PC-3 (cell line): ENCODE measurements at regions not wholly inside any gene's neighbourhood (a gene's known extent, or its start where the extent isn't known, plus 50 kb on each side); places are given as distances from the start of the nearest gene placed in this dataset.

Experiments used
- ATAC-seq: fragments of 200-7000 bp; cut with Tn5 transposase; 2 replicates; pipeline ENCODE4 v1.9.1; 2020; ENCODE audit warnings: mild to moderate bottlenecking, moderate library complexity
- BruUV-seq: library from RNA; stranded (reverse); fragments of 400-500 nt; replicated peaks from 2 replicates; lab custom pipeline; 2021; lab: Mats Ljungman, UMichigan
- CTCF ChIA-PET: fragments of 300-600 bp; sonication (Branson Sonifier 250); formaldehyde crosslinking; loops from one replicate; lab custom pipeline; 2022; ENCODE audit warnings: antibody characterized with exemption; lab: Charles Lee
- POLR2A ChIA-PET: fragments of 300-600 bp; sonication (Branson Sonifier 250); formaldehyde crosslinking; loops from one replicate; lab custom pipeline; 2022; ENCODE audit warnings: antibody characterized with exemption; ENCODE audit not compliant: unreplicated experiment; lab: Charles Lee
- DNase-seq: peaks from one replicate; pipeline ENCODE4 v3.0.0-alpha.2; 2015
- H2AFZ ChIP-seq: fragments of 300-600 bp; sonication (generic); 2 replicates; pipeline ENCODE4 v1.6.0; 2016; ENCODE audit warnings: antibody characterized with exemption, low read length
- H3F3A ChIP-seq: fragments of 300-600 bp; sonication (generic); one replicate; pipeline ENCODE4 v1.6.0; 2017; ENCODE audit warnings: antibody characterized with exemption, low read length, control low read depth, mild to moderate bottlenecking; ENCODE audit not compliant: unreplicated experiment
- H3K27ac ChIP-seq: fragments of 300-600 bp; sonication (generic); 2 replicates; pipeline ENCODE4 v1.5.1; 2016; ENCODE audit warnings: mild to moderate bottlenecking, low read length
- H3K27me3 ChIP-seq: fragments of 300-600 bp; sonication (generic); 2 replicates; pipeline ENCODE4 v1.6.1; 2016; ENCODE audit warnings: low read length, mixed read lengths
- H3K36me3 ChIP-seq: fragments of 300-600 bp; sonication (generic); 2 replicates; pipeline ENCODE4 v1.6.1; 2016; ENCODE audit warnings: low read depth, mixed run types, low read length, mixed read lengths
- H3K4me1 ChIP-seq: fragments of 300-600 bp; sonication (generic); 2 replicates; pipeline ENCODE4 v1.5.1; 2016; ENCODE audit warnings: low read length; ENCODE audit not compliant: insufficient read depth
- H3K4me2 ChIP-seq: fragments of 300-600 bp; sonication (generic); 2 replicates; pipeline ENCODE4 v1.6.0; 2016; ENCODE audit warnings: low read length
- H3K4me3 ChIP-seq: fragments of 300-600 bp; sonication (generic); 2 replicates; pipeline ENCODE4 v1.5.1; 2016; ENCODE audit warnings: mild to moderate bottlenecking, low read length, mixed read lengths
- H3K79me2 ChIP-seq: fragments of 300-600 bp; sonication (generic); 2 replicates; pipeline ENCODE4 v1.6.1; 2017; ENCODE audit warnings: low read length, mixed read lengths
- H3K9ac ChIP-seq: fragments of 300-600 bp; sonication (generic); 2 replicates; pipeline ENCODE4 v1.6.0; 2016; ENCODE audit warnings: mild to moderate bottlenecking, low read length
- H3K9me2 ChIP-seq: fragments of 300-600 bp; sonication (generic); replicated peaks from 2 replicates; pipeline ENCODE4 v1.6.1; 2016; ENCODE audit warnings: mixed run types, low read length, mixed read lengths
- H3K9me3 ChIP-seq: fragments of 300-600 bp; sonication (generic); 2 replicates; pipeline ENCODE4 v1.6.1; 2016; ENCODE audit warnings: low read length, mixed read lengths
- H4K20me1 ChIP-seq: fragments of 300-600 bp; sonication (generic); 2 replicates; pipeline ENCODE4 v1.6.1; 2016; ENCODE audit warnings: low read length, mixed read lengths
- EZH2 ChIP-seq: fragments of 300-600 bp; sonication (generic); IDR thresholded peaks from one replicate; pipeline ENCODE4 v1.6.1; 2017; ENCODE audit warnings: antibody characterized with exemption, mild to moderate bottlenecking, low read length; ENCODE audit not compliant: unreplicated experiment
- EZH2phosphoT487 ChIP-seq: fragments of 300-600 bp; sonication (generic); IDR thresholded peaks from 2 replicates; pipeline ENCODE4 v1.6.1; 2018; ENCODE audit warnings: mild to moderate bottlenecking, antibody characterized with exemption, low read length, borderline replicate concordance
- intact Hi-C: fragments of 100-400 bp; cut with micrococcal nuclease; formaldehyde crosslinking; loops from 2 replicates; pipeline ENCODE4 v1.9.0; 2023
- TF ChIP-seq, protein P1 (sequence below): fragments of 300-600 bp; sonication (generic); conservative IDR thresholded peaks from 2 replicates; pipeline ENCODE4 v1.5.1; 2017; ENCODE audit warnings: antibody characterized with exemption, low read depth, mild to moderate bottlenecking, low read length

DNA sequence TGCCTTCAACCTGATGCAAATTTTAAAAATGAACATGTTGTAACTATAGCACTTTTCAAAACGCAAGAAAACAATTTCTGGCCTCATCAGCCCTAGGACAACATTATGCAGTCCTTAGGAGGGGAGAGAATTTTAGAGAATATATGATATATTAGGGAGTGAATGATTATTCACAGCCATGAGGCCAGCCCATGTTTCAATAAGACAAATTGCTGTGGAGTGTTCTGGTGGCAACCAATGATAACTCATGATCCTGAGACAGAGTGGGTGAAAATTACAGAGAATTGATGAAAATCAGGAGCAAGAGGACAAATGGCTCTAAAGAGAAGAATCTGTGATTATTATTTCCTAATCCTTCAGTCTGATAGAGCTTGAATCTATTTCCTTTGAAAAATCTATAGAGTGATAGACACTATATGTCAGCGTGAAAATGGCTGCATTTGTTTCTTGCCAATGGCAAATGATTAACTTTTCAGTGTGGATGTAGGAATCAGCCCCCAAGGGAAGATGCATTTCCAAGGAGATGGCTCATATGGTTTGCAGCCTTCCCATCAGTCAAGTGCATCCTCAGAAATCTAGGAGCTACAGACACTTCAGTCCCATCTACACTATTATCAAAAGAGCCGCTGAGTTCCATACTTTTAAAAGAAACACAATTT, 761.0 kb upstream of the ARRDC4 start:
- H3K27me3 ChIP-seq = no peaks in the 10 kb centered on the region
- TF ChIP-seq, protein P1, sequence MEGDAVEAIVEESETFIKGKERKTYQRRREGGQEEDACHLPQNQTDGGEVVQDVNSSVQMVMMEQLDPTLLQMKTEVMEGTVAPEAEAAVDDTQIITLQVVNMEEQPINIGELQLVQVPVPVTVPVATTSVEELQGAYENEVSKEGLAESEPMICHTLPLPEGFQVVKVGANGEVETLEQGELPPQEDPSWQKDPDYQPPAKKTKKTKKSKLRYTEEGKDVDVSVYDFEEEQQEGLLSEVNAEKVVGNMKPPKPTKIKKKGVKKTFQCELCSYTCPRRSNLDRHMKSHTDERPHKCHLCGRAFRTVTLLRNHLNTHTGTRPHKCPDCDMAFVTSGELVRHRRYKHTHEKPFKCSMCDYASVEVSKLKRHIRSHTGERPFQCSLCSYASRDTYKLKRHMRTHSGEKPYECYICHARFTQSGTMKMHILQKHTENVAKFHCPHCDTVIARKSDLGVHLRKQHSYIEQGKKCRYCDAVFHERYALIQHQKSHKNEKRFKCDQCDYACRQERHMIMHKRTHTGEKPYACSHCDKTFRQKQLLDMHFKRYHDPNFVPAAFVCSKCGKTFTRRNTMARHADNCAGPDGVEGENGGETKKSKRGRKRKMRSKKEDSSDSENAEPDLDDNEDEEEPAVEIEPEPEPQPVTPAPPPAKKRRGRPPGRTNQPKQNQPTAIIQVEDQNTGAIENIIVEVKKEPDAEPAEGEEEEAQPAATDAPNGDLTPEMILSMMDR = no peak
- TF ChIP-seq EZH2 = no peak
- TF ChIP-seq EZH2phosphoT487 = no peak
- H3K27ac ChIP-seq = no peak overlapping the region
- BruUV-seq = no TSS peak
- H2AFZ ChIP-seq = no peak overlapping the region
- DNase-seq (no peak), ATAC-seq (no peak)
- H3K79me2 ChIP-seq = no peaks in the 10 kb centered on the region
- no peaks in the 10 kb centered on the region for H3K9me3 ChIP-seq
- ChIA-PET POLR2A (no interaction called here), CTCF (no interaction called here)
- no peaks in the 10 kb centered on the region for H3F3A ChIP-seq
- intact Hi-C loops = no loop called here
- H3K4me2 ChIP-seq = no peak overlapping the region
- H3K36me3 ChIP-seq = no peaks in the 10 kb centered on the region
- H4K20me1 ChIP-seq = no peaks in the 10 kb centered on the region
- no peak overlapping the region for H3K9ac ChIP-seq
- no peaks in the 10 kb centered on the region for H3K4me1 ChIP-seq
- no peak overlapping the region for H3K4me3 ChIP-seq
- H3K9me2 ChIP-seq = no peaks in the 10 kb centered on the region

DNA sequence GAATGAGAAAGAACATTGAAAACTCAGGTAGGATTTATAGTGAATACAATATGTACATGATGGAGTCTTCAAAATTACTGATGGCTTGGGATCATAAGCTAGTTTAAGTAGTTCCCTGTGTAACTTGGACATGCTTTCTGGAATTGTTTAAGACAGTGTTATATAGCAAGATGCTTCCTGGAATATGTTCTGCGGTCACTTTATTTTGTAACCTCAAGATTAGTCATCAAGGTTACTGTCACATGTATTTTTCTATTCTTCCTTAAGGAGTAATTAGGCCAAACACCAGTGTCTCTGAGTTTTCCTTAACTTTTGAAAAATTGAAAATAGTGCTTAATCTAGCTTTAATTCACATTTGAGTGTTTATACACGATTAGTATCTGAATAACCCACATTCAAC, 760.3 kb upstream of the ARRDC4 start:
- no peaks in the 10 kb centered on the region for H3K9me3 ChIP-seq
- CTCF ChIA-PET = no interaction called here

DNA sequence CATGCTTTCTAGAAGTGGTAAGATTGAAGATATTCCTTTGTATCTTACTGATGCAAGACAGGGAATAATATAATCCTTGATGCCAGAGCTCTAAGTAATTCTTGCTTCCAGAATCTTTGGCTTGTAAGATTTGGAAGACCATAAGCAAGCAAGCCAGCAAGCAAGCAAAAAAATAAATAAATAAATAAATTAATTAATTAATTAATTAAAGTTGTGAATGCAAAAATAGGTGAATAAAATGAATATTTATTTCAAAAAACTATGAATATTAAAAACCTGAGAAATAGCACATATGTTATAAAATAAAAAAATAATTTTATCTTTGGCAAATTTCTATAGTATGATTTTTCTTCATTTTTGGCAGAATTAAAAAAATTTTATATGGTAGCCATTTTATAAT, 750.2 kb upstream of the ARRDC4 start:
- TF ChIP-seq, protein P1 = no peak
- TF ChIP-seq EZH2 (no peak), EZH2phosphoT487 (no peak)
- H3K9me3 ChIP-seq = no peaks in the 10 kb centered on the region
- no peak overlapping the region for H3K27ac ChIP-seq
- no TSS peak for BruUV-seq
- peaks cover 14% of the 10 kb centered on the region for H3K27me3 ChIP-seq
- H2AFZ ChIP-seq = no peak overlapping the region
- H4K20me1 ChIP-seq = no peaks in the 10 kb centered on the region
- no peak for DNase-seq
- ATAC-seq = no peak
- POLR2A ChIA-PET = no interaction called here
- CTCF ChIA-PET = no interaction called here
- H3K9me2 ChIP-seq = no peaks in the 10 kb centered on the region
- no peak overlapping the region for H3K4me3 ChIP-seq
- H3K36me3 ChIP-seq = no peaks in the 10 kb centered on the region
- H3F3A ChIP-seq = no peaks in the 10 kb centered on the region
- no peaks in the 10 kb centered on the region for H3K79me2 ChIP-seq
- intact Hi-C loops = no loop called here
- H3K9ac ChIP-seq = no peak overlapping the region
- H3K4me1 ChIP-seq = no peaks in the 10 kb centered on the region
- no peak overlapping the region for H3K4me2 ChIP-seq

More for the DNA sequence above, 760.3 kb upstream of the ARRDC4 start:
- DNase-seq (peak; percentile 3), ATAC-seq (no peak)
- H3K9me2 ChIP-seq = no peaks in the 10 kb centered on the region
- POLR2A ChIA-PET = no interaction called here
- no peaks in the 10 kb centered on the region for H3F3A ChIP-seq
- H3K36me3 ChIP-seq = no peaks in the 10 kb centered on the region
- intact Hi-C loops = no loop called here
- H3K27me3 ChIP-seq = no peaks in the 10 kb centered on the region
- no peaks in the 10 kb centered on the region for H3K4me1 ChIP-seq
- H3K4me3 ChIP-seq = no peak overlapping the region
- no peaks in the 10 kb centered on the region for H4K20me1 ChIP-seq
- BruUV-seq = no TSS peak
- H3K4me2 ChIP-seq = no peak overlapping the region
- H2AFZ ChIP-seq = no peak overlapping the region
- H3K79me2 ChIP-seq = no peaks in the 10 kb centered on the region
- no peak overlapping the region for H3K9ac ChIP-seq
- no peak overlapping the region for H3K27ac ChIP-seq
- TF ChIP-seq EZH2 (no peak), EZH2phosphoT487 (no peak)
- TF ChIP-seq, protein P1 = no peak
